HG03139 (cell line): ENCODE measurements at regions not wholly inside any gene's neighbourhood (a gene's known extent, or its start where the extent isn't known, plus 50 kb on each side); places are given as distances from the start of the nearest gene placed in this dataset.

Experiments used
- ATAC-seq: cut with Tn5 transposase; IDR thresholded peaks from one replicate; pipeline ENCODE4 v1.9.1; 2021; ENCODE audit not compliant: unreplicated experiment

DNA sequence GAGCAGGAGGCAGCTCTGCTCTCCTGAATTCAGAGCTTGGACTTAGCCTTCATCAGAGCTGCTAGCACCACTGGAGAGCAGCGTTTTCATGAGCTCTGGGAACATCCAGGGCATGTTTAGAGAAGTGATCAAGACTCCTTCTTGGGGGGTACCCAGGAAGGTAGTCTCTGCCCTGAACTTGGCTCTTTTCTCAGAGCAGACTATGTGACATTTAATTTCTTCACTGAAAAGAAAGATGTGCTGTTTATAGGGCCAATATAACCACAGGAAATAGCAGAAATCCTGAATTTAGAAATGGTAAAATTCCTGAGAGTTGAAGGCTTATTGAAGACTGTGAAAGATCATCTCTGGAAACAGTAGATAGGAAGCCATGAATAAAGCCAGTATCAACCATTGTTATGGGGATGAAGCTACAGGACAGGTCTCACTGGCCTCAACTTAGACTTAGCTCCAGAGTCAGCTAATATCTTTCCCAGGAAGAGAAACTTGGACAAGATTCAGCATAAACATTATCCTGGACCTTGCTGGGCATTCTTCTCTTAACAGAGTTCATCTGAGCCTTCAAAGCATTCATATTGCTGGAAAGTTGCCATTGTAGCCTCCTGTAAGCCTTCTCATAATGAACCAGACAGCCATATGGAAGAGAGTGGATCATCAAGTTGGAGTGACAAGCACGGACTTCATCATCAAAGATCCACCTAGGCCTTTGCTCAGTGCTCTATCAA lies 386.6 kb upstream of the THBS1 start:
- no peak for ATAC-seq

DNA sequence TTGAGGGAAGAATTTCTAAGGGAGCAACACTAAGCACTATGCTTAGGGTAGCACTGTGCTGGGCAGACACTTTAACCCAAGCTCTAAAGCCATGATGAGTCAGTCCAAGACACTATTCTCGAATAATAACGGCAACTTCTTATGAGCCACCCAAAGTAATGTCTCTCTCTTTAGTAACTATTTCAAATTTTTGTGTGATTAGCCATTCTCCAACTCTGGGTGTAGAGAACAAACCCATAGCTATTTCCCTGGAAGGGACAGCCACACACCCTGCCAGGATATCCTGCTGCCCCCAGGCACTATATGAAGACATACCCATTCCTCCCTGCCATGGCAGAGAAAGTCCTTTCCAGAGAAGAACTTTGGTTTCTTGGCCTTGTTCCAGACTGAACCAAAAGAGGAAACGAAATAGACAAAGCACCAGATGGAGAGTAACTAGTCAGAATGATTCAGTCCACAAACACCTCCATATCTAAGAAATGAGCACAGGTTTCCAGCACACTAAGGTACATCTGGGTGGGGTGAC lies 384.9 kb upstream of the THBS1 start:
- ATAC-seq = no peak

DNA sequence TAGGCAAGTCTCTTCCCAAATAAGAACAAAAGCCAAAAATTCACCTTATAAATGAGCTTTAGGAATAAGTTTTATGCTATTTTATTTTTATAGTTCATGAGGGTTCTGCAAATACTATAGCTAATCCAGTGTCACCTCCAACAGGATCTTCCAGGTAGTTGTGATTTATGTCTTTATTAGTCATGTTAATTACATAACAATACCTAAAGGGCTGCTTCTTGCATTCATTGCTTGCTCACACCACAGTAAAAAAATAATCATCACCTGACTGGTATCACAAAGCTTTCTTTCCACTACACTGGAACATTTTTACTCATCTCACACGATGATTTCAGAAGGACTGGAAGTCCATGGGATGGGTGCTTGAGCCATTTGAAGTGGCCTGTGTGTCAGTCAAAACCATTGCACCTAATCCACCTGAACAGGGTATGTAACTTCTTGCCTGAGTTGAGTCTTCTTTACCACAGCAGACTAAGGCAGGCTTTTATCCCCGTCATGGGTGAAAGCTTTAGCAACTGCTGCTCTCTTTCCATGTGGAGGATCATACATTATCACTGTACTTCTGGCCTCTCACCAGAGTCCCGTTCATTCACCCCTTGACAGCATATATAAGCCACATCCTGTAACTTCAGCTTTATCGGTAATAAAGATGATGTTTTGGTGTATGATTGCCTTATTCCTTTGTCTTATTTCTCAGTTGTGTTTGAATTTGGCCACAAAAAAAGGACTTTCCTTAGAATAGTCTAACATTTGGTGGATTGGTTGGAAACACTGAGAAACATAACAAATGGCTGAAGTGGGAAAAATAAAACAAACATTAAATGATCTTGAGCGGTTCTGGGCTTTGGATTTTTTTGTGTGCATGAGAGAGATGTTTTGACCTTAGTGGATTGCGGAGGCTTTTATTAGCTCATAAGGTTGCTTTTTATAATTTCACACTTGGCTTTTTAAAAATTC lies 382.6 kb upstream of the THBS1 start:
- ATAC-seq = no peak

DNA sequence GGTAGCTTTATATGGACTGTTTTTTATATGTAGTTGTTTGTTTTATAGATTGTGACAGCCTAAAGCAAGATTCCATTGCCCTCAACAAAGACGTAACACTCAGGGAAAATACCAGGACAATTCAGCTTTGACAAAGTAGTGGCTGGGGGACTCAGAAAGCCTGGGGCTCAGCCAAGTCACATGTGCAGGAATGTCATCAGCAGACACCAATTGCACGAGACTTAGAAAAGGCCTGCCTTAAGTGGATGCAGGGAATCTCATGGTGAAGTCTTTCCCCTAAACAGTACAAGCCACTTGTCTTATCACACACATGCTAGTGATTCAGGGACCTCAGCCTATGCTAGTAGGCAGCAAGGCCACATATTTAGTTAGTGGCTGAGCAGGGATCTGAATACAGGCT lies 381.8 kb upstream of the THBS1 start:
- ATAC-seq = no peak

DNA sequence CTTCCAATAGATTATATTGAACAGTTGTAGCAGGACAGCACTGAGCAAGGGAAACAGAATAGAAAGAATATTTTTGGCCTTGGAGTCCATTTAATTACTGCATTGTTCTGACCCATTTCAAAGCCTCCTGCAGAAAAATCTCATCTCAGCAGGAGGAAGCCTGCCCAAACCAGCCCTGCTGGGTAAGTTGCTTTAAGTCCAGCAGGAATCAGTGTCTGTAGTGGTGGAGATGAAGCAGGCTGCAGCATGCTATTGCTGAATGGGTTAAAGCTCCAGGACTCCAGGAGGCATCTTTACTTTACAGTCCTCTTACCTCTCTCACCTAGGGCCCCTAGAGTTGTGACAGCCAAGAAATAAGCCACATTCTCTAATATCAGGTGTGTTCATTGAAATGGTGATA lies 380.3 kb upstream of the THBS1 start:
- no peak for ATAC-seq

DNA sequence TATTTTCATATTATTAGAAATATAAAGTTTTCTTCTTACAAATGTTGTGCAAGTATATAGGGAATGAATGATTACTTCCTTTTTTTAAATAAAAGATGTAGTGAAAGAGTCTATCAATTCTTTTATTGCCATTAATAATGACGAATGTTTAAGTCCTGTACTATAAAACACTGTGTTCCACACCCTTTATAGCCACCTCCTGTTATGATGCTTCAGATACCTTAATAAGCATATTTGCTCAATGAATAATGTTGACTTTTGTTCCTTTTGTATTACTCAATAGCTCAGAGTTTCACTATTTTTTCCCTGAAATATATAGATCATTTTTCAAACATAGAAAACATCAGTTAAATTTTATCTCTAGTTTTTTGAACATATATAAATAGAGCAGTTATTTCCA lies 378.2 kb upstream of the THBS1 start:
- no peak for ATAC-seq

DNA sequence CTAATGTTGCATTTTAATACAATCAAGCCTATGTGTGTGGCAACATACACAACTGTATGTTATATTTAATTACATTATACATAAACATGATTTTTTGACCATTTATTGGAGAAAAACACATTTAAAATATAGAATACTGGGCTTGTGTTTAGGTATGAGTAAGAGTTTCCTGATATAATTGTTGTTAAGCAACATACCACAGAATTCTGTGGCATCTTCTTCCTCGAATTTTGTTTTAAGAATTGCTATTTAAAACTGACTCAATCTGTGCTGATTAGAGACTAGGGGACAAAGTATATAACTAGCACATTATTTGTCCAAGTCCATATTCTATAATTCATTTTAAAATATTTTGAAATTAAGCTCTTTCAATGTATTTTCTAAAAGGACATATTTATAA lies 376.8 kb upstream of the THBS1 start:
- no peak for ATAC-seq

DNA sequence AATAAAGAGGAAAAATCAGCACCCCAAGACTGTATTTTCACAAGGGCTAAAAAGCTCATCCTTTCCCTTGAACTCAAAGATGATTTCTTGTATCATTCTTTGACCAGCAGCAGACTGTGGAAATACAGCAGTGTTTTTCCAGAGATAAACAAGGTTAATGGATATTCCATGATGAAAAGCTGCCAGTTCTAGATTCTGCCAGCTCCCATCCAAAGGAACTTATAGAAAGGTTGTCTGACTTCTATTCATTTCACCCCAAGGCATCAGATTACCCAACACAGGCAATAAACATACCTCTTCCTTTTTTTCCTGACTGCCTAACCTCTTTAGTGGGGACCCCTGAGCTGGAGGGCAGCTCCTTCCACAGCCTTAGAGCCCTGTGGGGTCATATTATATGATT lies 375.8 kb upstream of the THBS1 start:
- no peak for ATAC-seq

DNA sequence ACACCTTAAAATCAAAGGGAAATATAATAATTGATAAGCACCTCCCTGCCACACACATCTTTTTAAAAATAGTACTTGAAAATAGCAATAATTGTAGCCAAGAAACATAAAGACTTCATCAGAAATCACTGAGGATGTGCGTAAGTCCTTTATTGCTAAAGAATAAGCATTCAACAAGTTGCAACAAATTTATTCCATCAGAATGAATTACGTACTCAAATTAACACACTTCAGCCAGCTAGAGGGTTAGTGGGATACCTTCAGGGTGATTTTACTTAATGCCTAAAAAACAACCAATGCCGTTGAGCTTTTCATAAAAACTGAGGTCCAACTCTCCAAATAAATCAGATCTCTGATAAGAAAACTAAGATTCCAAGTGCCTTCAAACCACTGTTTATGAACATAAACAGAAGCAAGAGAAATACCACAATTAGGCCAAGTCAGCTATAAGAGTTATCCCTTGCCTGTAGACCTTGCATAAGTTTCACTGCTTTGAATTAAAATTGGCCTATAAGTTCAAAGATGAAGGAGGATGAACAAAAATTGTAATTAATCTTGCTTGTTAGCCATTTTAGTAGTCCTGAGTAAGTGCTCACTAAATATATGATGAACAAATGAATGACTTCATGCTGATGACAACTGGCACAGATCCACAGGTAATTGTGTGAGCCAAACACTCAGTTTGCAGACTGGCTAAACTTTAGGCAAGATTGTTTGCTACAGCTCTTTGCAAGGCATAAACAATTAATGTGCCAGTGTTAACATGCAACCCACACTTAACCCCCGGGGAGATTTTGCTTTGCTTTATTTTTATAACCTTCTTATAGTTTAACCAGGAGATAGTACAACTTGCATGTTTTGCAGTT lies 375.1 kb upstream of the THBS1 start:
- ATAC-seq = no peak

DNA sequence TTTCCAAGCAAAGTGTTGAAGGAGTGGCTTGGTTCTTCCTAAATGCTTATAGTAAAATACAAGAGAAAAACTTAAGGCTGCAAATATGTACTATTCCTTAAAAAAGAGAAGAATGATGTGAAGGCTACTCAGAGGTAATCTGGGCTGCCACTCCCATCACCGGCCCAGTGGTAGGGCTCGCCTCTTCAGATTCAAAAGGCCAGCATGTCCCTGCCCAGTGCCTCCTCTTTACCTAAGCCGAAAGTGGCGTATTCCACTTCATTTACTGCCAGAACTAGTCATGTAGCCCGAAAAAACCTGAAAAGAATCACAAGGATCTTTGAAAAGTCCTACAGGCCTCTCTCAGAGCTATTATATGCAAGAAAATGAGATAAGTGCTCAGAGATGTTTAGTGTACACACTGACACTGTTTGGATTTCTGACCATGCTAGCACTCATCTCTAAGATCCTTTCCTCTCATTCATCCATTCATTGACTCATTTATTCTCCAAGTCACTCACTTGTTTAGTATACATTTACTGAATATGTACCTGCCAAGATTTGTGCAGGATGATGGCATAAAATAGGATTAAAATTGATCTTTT lies 373.3 kb upstream of the THBS1 start:
- ATAC-seq = no peak

DNA sequence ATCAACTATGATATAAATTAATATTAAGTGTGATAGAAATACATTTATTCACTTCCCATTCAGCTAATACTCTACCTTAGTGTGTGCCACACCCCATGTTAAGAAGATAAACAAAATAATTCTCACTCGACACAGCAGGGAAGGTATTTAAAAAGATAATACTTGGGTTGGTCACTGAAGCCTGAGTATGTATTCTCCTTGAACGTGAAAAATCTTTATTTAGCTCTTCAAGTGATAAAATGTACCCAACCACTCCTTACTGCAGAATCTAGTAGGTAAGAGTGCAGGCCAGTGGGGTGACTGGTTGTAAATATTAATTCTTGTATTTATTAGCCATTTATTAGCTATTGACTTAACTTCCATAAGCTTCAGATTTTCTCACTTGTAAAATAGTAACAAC lies 372.7 kb upstream of the THBS1 start:
- no peak for ATAC-seq

DNA sequence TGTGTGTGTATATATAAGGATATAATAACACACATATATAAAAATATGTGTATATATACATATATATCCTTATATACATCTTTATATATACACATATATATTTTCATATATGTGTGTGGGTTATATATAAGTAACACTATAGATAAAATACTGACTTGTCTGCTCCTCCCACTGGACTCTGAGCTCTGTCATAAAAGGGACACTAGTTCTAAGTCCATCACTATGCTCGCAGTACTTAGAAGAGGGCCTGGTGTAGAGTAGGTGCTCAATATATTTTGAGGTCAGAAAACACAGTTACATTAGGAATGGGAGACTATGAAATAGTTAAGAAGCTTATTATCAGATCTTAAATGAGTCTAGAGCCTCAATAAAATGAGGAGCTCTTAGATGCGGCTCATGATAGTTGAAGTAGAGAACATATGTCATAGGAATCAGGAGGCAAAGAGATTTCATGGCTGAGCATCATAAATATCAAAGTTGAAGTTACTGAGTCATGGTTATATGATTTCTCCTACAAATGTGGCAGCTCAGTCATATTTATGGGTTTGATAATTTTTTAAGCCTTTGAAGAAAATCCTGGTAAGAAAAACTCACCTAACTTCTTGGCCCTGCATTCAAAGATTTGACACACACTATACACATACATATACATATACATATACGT lies 371.2 kb upstream of the THBS1 start:
- ATAC-seq = no peak

DNA sequence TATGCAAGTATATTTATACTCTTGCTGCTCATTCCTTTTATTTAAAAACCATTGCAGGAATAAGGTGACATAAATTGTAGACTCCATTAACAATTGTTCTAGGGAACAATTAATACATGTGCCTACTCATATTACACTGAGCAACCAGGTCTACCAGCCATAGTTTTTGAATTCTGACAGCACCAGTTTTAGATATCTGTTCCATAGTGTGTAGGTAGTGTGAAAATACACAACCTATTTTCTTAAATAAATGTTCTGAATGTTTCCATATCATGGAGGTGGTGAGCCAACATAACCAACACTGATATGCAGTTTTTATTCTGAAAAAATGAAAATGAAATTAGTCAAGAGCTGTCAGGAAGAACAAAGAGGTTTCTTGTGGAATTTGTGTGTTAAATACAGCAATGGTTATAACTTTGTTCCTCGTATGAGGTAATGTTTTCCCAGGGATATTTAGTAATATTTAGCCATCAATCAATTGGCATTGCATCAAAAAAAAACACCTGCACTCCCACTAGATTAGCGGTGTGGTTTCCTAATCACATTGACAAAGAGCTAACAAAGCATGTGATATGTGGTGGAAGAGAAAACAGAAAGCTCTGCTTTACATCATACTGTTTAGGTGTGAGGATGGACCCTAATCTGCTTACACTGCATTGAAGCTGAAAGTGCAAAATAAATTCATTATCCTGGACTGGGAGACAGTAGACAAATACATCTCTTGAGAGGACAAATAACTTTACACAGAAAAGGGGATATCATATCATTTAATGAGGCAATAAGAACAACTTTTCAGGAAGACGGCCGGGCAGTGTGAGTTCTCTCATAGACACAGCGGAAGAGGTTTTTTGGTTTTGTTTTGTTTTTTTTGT lies 369.5 kb upstream of the THBS1 start:
- ATAC-seq = no peak

DNA sequence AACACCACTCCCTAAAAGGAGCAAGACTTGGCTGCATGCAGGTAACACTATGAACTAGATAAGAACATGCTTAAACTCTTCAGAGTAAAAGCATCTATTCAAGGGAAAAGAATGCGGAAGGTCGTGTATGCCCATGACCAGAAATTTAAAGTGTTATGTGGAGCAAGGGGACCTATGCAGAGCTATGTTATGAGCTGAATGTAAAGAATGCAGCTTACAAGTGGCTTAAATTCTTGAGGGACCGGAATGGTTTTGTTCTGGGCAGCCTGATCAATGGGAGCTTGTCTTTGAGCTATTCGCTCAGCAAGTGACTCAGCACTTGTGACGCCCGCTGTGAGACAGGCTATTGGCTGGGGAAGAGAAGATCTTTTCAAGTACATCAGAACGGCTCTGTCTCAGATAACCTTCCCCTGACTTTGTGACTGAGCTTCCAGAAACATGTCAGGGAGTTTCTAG lies 367.5 kb upstream of the THBS1 start:
- no peak for ATAC-seq

DNA sequence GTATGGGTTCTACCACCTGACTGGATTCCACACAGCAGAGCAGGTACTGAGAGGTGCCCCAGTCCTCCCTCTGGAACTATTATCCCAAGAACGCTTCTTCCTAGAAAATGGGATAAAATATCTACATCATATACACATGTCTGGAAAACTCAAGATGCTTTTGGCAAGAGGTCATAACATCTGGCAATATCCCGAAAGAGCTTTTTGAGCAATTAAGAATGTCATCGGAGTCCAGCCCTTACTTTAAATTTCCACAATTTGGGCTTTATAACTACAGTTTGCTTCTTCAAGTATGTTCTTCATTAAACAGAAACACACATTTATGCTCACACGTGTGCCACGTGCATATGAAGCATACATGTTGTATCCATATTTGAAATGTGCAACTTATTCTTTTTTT lies 365.9 kb upstream of the THBS1 start:
- no peak for ATAC-seq

DNA sequence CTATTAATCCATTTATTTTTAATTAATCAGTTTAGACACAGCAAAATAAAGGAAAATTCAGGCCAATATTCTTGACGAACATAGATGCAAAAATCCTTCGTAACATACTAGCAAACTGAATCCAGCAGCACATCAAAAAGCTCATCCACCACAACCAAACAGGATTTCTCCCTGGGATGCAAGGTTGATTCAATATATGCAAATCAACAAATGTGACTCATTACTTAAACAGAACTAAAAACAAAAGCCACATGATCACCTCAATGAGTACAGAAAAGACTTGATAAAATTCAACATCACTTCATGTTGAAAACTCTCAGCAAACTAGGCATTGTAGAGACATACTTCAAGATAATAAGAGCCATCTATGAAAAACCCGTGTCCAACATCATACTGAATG lies 364.1 kb upstream of the THBS1 start:
- no peak for ATAC-seq

DNA sequence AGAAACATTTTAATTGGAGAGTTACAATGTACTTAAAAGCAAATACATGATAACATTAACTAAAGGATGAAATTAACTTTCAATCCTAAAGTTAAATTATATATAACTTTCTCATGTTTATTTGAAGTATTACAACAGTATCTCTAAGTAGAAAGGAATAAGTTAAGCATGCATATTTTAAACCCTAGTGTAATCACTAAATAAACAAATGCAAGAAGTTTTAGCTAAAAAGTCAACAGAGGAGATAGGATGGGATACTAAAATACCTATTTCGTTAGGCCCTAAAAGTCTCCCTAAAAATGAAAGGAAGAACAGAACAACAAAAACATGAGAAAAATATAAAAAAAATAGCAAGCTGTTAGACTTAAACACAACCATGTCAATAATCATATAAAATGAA lies 361.3 kb upstream of the THBS1 start:
- ATAC-seq = no peak

DNA sequence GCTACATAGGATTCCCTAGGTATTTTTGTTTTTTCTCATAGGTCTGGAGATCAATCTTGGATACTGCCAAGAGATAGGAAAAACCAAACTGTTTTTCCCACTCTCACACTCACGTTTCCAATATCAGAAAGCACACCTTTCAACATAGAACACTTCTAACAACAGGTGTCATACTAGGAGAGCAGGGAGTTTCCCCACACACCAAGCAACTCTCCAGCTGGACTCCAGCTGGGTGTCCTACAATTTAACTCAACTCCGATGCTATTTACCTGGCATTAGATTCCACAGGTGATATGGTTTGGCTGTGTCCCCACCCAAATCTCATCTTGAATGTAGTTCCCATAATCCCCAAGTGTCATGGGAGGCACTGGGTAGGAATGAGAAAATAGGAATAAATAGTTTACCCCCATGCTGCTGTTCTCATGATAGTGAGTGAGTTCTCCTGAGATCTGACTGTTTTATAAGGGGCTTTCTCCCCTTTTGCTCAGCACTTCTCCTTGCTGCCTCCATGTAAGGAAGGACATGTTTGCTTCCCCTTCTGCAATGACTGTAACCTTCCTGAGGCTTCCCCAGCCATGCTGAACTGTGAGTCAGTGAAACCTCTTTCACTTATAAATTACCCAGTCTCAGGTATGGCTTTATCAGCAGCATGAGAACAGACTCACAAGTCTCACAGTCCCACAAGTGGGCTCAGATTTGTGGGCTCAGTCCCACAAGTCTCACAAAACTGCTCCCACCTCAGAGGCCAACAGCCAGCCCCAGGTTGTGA lies 354.5 kb upstream of the THBS1 start:
- ATAC-seq = no peak
